Ishikawa (cell line): ENCODE measurements at regions not wholly inside any gene's neighbourhood (a gene's known extent, or its start where the extent isn't known, plus 50 kb on each side); places are given as distances from the start of the nearest gene placed in this dataset.

Experiments used
- CREB1 ChIP-seq: IDR thresholded peaks from 2 replicates; pipeline ENCODE4 v1.6.1; 2012; ENCODE audit warnings: low read depth
- EGR1 ChIP-seq: IDR thresholded peaks from 2 replicates; pipeline ENCODE4 v1.6.1; 2012
- EP300 ChIP-seq: IDR thresholded peaks from 2 replicates; pipeline ENCODE4 v1.6.1; 2012; ENCODE audit warnings: borderline replicate concordance
- RAD21 ChIP-seq: IDR thresholded peaks from 2 replicates; pipeline ENCODE4 v1.6.1; 2012; ENCODE audit warnings: low read depth
- TCF12 ChIP-seq: IDR thresholded peaks from 2 replicates; pipeline ENCODE4 v1.6.1; 2012; ENCODE audit warnings: low read depth
- YY1 ChIP-seq: IDR thresholded peaks from 2 replicates; pipeline ENCODE4 v1.6.1; 2012; ENCODE audit warnings: low read depth
- TF ChIP-seq, protein P1 (sequence below): IDR thresholded peaks from 2 replicates; pipeline ENCODE4 v1.6.1; 2012; ENCODE audit warnings: low read depth, mild to moderate bottlenecking
- TF ChIP-seq, protein P2 (sequence below): IDR thresholded peaks from 2 replicates; pipeline ENCODE4 v1.6.1; 2012

DNA sequence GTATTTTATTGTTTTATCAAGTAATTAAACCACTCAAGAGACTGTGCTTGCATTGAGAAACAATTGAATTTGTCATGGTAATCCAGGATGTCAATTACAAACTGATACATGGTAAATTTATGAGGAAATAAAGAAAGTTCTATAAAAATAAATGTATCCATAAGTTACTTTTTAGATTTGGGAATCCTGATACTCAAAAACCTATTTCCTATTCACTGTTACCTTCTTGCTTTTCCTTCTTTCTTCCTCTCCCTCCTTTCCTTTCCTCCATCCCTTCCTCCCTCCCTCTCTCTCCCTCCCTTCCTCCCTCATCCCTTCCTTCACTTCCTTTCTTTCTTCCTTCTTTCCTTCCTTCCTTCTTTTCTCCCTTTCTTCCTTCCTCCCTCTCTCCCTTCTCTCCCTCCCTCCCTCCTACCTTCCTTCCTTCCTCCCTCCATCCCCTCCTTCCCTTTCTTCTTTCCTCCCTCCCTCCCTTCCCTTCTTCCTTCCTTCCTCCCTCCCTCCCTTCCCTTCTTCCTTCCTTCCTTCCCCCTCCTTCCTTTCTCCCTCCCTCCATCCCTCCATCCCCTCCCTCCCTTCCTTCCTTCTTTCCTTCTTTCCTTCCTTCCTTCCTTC is 1299.1 kb upstream of the ZEB2 start:
- TF ChIP-seq EGR1: no peak
- no peak for TF ChIP-seq RAD21
- TF ChIP-seq TCF12: no peak
- TF ChIP-seq EP300: no peak
- no peak for TF ChIP-seq YY1
- TF ChIP-seq, protein P1, sequence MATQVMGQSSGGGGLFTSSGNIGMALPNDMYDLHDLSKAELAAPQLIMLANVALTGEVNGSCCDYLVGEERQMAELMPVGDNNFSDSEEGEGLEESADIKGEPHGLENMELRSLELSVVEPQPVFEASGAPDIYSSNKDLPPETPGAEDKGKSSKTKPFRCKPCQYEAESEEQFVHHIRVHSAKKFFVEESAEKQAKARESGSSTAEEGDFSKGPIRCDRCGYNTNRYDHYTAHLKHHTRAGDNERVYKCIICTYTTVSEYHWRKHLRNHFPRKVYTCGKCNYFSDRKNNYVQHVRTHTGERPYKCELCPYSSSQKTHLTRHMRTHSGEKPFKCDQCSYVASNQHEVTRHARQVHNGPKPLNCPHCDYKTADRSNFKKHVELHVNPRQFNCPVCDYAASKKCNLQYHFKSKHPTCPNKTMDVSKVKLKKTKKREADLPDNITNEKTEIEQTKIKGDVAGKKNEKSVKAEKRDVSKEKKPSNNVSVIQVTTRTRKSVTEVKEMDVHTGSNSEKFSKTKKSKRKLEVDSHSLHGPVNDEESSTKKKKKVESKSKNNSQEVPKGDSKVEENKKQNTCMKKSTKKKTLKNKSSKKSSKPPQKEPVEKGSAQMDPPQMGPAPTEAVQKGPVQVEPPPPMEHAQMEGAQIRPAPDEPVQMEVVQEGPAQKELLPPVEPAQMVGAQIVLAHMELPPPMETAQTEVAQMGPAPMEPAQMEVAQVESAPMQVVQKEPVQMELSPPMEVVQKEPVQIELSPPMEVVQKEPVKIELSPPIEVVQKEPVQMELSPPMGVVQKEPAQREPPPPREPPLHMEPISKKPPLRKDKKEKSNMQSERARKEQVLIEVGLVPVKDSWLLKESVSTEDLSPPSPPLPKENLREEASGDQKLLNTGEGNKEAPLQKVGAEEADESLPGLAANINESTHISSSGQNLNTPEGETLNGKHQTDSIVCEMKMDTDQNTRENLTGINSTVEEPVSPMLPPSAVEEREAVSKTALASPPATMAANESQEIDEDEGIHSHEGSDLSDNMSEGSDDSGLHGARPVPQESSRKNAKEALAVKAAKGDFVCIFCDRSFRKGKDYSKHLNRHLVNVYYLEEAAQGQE: no peak
- TF ChIP-seq, protein P2, sequence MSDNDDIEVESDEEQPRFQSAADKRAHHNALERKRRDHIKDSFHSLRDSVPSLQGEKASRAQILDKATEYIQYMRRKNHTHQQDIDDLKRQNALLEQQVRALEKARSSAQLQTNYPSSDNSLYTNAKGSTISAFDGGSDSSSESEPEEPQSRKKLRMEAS: no peak
- TF ChIP-seq CREB1: no peak
